HG03066 (cell line): ENCODE measurements at regions not wholly inside any gene's neighbourhood (a gene's known extent, or its start where the extent isn't known, plus 50 kb on each side); places are given as distances from the start of the nearest gene placed in this dataset.
"Not testable (repeated sequence)": the region's sequence is repeated elsewhere in the genome, so short reads cannot be mapped to it uniquely, and the experiment has no call there.

Experiments used
- ATAC-seq: cut with Tn5 transposase; IDR thresholded peaks from one replicate; pipeline ENCODE4 v1.9.1; 2021; ENCODE audit warnings: low read depth; ENCODE audit not compliant: unreplicated experiment

DNA sequence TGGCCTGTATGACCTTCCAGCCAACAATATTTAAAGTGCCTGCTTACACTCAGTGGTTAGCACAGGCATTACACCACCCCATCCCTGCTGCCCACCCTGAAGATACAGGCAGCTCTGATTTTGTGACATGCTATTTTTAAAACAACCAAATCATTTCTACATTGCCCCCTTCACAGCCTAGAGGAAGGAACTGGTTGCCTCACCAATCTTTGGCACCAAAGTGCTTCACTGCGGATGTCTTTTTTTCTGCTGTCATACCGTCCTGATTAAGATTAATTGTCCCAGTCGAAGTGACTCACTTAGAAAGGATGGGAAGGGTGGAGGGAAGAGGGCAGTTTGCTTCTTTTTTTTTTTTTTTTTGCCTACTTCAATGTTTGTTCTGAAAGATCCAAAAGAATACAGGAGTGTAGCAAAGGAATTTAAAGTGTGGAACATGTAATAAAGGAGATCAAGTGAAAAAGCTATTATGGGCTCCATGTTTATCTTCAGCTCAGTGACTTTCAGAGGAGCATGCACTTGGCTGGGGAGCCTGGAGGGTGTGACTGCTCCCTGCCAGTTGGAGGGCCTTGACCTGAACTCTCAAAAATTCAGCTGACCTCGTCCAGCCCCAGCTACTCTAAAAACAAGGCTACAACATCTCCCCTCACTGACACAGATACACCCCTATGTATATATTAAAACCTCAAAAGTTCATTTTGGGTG, 501.1 kb upstream of the TNP1 start:
- ATAC-seq, result no peak

DNA sequence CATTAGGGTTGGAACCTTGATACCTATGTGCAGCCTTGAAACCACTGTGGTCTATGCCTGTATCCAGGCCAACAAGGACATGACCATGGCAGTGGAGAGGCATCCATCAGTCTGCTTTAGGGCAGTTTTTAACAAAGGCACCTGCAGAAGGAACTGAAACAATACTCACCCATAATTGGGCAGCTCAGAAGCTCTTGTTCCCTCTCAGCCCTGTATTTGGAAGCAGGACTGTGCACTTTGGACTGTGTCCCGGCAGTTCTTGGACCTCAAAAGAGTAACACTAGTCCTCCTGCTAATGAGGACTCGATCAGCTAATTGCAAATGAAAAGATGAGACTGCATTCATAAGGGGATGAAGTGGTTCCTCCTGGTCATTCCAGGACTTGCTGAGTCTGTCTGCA, 500.2 kb upstream of the TNP1 start:
- no peak for ATAC-seq

DNA sequence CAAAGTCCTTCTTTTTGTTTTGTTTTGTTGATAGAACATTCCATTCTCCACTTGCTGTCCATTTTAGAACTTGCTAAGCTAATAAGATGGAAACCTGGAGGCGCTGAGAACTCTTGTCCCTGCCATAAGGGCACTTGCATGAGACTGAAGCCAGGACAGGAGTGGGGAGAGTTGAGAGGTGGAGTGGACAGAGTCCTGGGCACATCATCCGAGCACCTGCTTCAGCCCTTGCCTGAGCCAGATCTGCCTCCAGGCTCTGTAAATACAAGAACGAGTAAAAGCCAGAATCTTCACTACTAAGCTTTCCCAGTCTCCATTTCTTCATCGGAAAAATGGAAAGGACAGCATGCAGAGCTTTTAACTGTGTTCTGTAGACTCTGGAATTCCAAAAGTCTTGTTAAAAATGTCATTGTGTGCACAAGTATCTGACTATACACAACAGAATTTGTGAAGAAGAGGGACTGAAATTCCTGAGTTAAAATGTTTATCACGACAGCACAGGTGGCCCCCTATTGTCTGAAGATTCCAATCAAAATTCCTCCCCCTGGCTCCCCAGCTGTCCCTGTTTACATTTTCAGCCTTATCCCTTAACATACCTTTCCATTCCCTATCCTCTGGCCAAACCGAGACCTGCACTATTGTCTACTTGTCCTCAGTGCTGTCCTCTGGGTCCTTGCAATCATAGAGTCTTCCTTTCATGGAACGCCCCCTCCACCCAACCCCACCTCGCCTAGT, 498.2 kb upstream of the TNP1 start:
- no peak for ATAC-seq

DNA sequence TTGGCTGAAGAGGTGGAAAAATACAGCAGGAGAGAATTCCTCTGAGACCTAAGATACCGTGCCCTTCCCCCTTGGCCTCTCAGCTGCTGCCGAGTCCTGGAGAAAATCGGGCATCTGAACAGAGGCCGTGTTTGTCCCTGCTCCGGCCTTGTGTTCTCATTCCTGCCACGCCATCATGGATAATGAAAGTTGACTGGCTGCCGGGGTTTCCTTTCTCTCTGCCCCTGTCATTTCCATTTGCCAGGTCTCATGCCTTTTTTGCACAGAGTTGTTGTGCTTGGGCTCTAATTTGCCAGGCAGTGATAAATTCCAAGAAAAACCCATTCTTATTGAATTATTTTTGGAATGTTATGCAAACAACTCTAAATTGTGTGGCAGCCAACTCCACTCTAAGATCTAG, 496.9 kb upstream of the TNP1 start:
- ATAC-seq, result no peak

DNA sequence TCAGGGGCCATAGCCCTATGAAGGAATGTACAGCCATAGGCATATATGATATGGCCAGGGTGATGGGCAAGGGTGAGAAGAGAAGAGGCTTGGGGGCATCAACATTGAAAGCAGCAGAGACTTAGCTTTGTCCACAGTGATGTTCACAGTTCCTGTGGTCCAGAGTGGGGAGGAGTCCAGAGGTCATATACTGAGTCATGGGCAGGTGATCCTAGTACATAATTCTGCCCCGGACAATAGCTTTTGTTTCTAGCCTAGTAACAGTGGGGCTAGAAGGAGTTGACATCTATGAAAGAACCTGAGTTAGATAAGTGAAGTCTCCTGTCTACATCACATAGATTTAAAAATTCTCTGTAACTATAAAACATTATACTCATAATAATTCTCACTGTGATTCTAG, 496.3 kb upstream of the TNP1 start:
- no peak for ATAC-seq

DNA sequence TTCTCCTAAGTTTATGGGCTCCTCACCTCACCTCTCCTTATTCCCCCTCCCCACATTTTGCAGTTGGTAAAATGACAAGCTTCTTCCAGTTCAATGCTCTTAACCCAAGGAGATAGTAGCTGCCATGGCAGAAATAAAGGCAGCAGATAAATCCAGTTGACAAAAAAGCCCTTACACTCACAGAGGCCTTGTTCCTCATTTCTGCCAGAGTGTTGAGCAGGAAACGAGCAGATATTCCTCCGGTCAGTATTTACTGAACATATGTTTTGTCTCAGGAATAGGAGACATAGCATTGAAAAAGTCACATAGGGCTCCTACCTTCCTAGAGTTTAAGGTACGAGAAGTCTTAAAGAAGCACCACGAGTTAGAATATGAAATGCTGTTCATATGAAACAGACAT, 493.7 kb upstream of the TNP1 start:
- ATAC-seq, result no peak

DNA sequence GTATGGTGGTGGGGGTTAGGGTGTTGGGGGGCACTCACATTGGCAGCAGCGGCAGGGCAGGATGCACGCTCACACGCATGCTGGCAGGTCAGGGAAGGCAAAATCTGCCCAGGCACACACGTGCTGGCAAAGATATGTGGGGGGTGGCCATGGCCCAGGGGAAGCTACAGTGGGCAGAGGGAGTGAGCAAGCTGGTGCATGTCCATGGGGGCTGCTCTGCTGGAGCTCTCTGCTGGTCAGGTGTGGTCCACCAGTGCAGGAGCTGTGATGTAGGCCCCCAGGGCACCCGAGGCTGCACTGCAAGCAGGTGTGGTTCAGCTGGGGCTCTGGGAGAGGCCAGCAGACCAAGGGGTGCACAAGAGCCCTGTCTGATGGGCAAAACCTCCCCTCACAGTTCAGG, 491.5 kb upstream of the TNP1 start:
- no peak for ATAC-seq

DNA sequence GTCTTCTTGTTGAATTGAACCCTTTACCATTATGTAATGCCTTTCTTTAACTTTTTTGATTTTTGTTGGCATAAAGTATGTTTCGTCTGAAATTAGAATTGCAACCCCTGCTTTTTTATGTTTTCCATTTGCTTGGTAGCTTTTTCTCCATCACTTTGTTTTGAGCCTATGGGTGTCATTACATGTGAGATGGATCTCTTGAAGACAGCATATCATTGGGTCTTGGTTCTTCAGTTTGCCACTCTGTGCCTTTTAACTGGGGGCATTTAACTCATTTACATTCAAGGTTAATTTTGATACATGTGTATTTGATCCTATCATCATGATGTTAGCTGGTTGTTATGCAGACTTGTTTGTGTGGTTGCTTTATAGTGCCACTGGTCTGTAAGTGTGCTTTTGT, 489.4 kb upstream of the TNP1 start:
- ATAC-seq, result no peak

DNA sequence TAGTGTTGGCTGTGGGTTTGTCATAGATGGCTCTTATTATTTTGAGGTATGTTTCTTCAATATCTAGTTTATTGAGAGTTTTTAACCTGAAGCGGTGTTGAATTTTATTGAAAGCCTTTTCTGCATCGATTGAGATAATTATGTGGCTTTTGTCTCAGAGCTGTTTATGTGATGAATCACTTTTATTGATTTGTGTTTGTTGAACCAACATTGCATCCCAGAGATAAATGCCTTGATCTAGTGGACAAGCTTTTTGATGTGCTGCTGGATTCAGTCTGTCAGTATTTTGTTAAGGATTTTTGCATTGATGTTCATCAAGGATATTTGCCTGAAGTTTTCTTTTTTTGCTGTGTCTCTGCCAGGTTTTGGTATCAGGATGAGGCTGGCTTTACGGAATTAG, 487.8 kb upstream of the TNP1 start:
- not testable (repeated sequence) for ATAC-seq

DNA sequence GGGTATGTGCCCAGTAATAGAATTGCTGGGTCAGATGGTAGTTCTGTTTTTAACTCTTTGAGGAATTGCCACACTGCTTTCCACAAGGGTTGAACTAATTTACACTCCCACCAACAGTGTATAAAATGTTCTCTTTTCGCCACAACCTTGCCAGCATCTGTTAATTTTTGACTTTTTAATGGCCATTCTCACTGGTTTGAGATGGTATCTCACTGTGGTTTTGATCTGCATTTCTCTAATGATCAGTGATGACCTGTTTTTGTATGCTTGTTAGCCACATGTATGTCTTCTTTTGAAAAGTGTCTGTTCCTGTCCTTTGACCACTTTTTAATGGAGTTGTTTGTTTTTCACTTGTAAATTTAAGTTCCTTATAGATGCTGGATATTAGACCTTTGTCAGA, 486.2 kb upstream of the TNP1 start:
- ATAC-seq, result not testable (repeated sequence)

DNA sequence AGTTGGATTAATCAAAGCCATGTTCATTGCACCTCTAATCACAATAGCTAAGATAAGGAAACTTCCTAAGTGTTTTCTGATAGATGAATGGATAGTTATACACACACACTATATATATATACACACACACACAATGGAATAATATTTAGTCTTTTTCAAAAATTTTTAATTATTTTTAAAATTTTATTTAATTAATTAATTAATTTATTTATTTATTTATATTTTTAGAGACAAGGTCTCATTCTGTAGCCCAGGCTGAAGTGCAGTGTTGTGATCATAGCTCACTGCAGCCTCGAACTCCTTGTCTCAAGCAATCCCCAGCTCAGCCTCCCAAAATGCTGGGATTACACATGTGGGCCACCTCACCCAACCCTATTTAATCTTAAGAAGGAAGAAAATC, 481.0 kb upstream of the TNP1 start:
- ATAC-seq, result no peak

DNA sequence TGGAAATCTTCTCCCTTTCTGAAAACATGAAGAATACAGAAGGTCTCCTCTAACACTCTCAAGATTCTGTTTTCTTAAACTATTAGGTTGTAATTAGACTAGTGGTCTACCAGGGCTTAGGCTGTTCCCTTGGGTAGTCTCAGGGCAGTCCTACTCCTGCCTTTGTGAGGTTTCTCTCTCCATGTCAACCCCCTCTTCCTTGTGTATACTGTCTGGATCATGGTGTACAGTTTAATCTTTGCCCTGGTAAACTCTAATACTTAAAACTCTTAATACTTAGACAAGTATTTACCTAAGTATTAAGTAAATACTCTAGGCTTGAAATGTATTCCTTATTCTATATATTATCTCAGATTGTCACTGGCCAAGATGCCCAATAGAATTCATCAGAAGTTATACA, 480.3 kb upstream of the TNP1 start:
- no peak for ATAC-seq

DNA sequence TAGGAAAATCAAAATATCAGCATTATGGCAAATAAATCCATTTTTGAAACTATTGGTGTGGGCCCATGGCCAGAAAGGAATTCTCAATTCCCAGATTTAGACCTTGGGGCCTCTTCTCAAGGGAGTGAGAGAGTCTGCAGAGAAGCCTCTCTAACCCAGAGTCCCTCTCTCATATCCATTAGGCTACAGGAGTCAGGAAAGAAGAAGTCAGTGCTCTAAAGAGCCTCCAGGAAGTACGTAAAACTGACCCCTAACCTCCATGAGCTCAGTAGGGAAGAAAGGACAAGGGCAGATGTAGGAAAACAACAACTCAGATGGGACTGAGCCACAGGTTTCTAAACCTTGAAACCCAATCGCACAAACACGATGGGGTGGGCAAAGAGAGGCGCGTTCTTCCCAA, 479.9 kb upstream of the TNP1 start:
- no peak for ATAC-seq

DNA sequence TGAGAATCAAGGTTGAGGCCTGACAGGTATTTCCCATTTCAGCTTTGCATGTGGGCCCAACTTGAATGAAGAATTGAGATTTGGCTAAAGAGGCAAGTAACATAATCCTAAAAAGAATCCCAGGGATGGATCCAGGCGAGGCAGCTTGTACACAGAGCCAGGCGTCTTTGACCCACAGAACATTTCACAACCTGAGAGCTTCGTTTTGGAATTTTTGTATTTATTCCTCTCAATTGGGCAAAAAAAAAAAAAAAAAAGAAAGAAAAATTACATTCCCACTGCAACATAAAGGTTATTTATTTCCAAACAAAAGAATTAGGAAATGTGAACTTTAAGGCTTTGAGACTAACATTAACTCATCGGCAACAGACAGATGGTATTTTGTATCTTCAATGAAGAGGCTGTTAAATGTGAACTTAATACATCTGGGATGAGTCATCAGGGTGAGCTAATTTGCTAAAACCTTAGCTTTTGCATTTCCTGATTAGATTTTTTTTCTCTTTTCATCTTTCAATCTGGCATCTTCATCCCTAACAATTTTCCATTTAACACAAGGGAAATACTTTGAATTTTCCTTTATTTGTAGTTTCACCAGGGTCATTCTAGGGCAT, 478.5 kb upstream of the TNP1 start:
- ATAC-seq, result no peak

DNA sequence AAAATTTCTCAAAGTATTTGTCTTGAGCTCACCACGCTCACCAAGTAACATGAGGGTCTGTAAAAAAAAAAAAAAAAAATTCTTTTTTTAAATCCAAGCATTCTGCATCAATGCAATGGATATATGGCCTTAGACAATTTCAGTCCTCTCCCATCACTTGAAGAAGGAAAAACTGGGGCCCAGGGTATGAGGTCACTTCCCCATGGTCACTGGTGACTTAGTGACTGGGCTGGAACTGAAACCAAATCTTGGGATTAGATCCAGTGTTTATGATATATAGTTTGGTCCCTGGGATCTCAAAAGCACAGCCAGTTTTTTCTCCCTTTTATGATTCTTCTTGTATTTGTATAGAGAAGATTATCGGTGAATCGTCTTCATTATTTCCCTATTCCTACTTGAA, 477.9 kb upstream of the TNP1 start:
- ATAC-seq, result no peak

DNA sequence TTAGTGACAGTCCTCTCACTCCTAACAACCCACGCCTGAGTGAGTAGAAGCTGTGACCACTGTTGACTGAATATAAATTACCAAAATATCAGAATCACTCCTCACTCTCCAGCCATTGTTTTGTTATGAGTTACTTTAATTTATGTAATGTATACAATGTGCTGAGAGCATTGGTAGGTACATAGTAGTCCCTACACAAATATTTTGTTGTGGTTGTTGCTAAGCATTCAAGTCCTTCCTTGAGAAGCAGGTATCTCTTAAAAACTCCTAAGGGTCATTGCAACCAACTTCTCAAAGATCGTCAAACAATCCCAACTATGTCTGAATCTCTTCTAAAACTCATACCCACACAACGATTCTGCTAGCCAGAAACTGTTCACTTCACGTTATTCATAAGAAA, 476.8 kb upstream of the TNP1 start:
- ATAC-seq, result no peak

DNA sequence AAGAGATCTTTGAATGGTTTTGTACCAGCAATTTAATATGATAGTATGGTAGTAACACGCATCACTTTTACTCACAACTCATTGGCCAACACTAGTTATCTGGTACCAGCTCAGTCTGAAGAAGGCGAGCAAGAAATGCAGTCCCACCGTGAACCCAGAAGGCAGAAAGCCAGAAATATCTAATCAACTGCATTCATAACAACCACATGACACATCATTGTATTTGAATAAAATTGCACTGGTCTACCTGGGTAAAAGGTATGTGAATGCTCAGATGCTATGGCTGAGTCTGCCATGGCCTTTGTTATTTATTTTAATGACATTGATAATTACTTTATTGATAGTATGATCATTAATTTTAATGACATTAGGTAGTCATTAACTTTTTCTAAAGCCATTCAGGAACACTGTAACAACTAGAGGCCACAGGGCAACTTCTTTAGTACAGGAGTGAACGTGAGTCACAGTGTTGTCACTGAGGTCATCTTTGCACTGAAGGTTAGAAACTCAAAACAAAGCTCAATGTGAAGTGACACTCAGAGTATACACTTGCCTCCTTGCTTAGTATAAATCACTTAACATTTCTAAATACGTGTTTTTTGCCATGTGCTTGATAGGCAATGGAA, 475.6 kb upstream of the TNP1 start:
- ATAC-seq, result no peak

DNA sequence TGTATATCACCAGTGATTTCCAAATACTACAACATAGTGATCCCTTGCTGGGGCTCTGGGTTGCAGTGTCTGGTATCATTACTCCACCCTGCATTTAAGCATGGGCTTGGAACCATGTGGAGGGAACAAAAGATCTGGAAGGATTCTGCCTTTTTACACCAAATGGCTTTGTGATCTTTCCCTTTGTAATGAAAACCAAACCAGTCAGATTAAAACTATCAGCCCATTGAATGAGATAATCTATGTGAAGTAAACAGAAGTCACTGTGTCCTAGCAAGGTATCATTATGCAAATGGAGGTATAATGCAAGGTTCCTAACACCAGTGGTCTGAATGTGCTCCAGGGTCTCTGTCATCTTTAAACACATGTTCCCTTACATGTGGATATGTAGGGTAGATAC, 474.7 kb upstream of the TNP1 start:
- ATAC-seq, result no peak

DNA sequence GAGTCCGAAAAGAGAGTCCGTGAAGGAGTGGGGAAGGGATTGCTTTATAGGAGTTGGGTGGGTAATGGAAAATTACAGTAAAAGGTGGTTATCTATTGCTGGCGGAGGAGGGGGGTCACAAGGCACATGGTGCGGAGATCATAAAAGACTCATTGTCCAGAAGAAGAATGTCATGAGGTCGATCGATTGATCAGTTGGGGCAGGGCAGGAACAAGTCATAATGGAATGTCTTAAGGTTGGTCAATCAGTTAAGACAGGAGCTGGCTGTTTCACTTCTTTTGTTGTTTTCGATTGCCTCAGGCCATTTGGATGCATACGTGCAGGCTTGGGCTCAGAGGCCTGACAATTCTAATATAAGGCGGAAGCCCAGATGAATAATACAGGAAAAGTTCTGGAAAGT, 473.0 kb upstream of the TNP1 start:
- ATAC-seq, result no peak

DNA sequence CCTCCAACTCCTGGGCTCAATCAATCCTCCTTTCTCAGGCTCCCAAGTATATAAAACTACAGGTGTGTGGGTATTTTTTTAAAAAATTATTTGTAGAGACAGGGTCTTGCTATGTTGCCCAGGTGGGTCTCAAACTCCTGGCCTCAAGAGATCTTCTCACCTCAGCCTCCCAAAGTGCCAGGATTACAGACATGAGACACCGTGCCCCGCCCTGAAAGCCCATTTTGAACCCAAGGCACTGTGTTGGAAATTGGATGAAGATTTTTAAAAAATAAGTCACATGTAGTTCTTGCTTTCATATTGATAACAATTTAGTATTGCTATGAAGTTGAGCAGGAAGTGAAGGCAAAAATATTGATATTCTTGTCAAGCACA, 472.5 kb upstream of the TNP1 start:
- ATAC-seq, result no peak

DNA sequence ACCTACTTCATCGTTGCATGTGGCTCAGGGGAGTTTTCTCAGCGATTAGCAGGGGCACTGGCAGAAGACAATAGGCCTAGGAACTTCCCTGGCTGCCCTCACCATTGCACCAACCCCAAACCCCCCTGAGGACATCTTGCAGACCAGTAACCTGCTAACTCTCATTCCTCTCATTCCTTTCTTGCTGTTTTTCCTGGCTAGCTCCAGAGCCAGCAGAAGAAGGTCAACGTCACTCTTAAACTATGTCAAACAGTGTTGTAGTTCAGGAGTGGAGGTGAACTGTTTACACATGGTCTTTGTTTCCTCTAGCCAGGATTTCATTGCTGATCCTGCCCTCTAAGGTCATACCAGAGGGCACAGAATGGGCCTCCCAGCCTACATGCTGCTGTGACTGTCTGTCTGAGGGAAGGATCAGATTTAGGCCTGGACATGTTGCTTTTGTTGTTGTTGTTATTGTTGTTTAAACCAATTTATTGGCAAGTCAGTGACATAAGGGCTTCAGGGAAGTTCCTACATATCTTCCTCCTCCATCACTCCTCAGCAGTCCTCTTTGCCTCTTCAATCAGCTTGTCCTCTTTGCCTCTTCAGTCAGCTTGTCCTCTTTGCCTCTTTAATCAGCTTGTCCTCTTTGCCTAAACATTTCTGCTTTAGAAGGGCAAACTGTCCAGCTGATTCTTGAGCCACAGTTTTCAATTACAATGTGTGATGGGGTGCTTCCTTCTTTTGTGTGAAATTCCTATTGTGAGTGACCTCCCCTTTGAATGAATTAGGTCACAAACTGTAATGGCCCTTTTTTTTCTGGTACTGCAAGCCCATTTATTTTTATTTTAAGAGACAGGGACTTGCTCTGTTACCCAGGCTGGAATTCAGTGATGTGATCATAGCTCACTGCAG, 471.9 kb upstream of the TNP1 start:
- no peak for ATAC-seq
